NCI-H1694 treated with DMSO at 0.1 percent for 48 hours (cell line): ENCODE measurements at regions not wholly inside any gene's neighbourhood (a gene's known extent, or its start where the extent isn't known, plus 50 kb on each side); places are given as distances from the start of the nearest gene placed in this dataset.

Source experiments
- DNase-seq: peaks from one replicate; lab custom pipeline; 2025; lab: John Stamatoyannopoulos, UW

DNA sequence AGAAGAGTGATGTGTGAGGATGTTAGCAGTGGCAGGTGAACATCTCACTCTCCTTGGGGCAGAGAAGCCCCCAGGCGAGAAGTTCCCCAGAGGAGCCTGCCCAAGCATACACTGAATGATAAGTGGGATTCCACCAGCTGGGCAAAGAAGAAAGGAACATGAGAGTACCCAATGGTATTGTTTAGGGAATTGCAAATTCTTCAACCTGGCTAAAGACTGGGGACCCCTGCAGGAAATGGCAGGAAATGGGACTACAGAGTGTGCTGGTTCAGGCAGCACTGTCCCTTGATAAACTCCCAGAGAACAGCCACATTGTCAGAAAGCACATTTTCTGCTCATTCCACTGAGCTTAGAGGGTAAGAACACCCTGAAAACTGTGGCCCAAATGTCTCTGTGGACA lies 121.3 kb downstream of the RPS29 start:
- DNase-seq, result no peak

GRCh38 chr14:49463146-49463545 lies 123.0 kb downstream of the RPS29 start:
- DNase-seq, result no peak

- DNase-seq, result peak; percentile 77
These were observed 124.4 kb downstream of the RPS29 start for GRCh38 chr14:49461529-49462401.

DNA sequence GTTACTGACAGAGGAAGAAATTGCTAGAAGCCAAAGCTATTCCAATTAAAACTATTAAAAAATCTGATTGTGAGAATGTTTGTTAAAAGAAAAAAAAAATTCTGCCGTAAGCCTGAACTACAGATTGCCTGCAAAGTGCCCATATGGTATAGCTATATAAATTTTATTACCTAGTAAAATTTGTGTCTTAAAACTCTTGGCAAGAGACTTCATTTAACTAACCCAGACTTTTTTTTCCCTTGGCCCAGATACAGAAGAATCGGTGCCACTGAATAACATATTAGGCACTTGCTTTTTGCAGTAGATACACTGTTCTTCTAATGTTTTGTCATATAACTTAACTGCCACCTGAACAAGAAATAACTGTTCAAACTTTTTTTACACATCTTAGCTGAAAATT lies 125.5 kb downstream of the RPS29 start:
- no peak for DNase-seq

DNA sequence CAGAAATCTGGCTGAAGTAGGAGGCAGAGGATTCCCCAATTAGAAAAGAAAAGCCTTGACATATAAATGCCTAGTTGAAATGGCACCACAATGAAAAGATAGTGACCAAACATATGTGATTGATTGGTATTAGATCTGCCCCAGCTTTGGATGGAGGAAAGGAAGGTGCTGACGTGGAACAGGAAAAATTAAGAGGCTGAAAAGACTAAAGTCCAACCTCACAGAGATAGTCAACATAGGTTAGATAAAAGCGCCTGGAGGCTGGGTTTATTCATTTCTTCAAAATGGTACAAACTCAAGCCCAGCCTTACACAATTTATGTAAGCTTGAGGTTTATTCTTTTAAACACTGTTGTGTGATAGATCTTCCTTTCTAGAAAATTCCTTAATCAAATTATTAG lies 129.6 kb downstream of the RPS29 start:
- DNase-seq, result no peak

GRCh38 chr14:49451938-49452337 lies 134.2 kb downstream of the RPS29 start:
- peak; percentile 9 for DNase-seq

- DNase-seq, result no peak
These were observed 136.4 kb downstream of the RPS29 start for GRCh38 chr14:49449749-49450148.

- no peak for DNase-seq
These were observed 138.6 kb downstream of the RPS29 start for GRCh38 chr14:49447540-49448107.

GRCh38 chr14:49446801-49447200 lies 139.4 kb downstream of the RPS29 start:
- no peak for DNase-seq

DNA sequence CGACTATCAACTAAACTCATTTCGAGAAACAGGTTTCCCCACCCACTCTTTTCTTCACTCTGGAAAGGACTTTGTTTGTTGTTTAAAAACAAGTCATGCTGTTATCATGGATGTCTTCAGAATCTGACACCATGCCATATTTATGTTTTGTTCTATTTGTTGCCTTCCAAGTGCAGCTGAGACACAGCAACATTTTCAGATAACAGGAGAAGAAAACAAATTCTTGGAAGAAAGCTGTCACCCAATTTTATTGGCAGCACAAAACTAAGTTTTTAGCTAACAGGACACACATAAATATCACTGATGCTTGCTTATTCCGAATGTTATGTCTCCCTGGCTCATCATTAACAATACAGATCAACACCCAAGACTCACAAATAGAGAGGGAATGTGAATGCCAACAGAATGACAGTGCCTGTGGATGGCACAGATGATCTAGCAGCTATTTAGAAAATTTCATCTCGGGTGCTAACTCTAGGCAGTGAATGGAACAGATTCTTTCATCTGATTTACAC lies 147.9 kb downstream of the RPS29 start:
- no peak for DNase-seq

DNA sequence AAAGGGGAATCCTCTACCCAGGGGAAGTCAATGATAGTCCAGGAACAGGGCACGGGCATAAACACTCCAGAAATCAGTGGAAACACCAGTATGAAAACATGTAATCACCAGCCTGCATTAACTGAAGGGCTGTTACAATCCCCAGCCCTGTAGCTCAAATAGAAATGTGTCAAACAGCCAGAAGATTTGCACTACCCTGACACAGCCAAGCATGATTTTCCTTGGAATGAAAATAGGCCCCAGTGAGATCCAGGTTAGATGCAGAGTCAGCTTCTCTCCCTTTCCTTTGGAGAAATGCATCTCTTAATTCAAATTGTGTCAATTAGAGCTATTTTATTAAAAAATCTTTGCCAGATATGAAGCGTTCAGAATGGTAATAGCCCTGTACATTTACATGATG lies 158.1 kb downstream of the RPS29 start:
- DNase-seq, result no peak

GRCh38 chr14:49427117-49427516 lies 159.1 kb downstream of the RPS29 start:
- no peak for DNase-seq

- DNase-seq, result no peak
These were observed 160.3 kb downstream of the RPS29 start for GRCh38 chr14:49425921-49426320.

GRCh38 chr14:49424436-49425331 lies 161.5 kb downstream of the RPS29 start:
- no peak for DNase-seq

DNA sequence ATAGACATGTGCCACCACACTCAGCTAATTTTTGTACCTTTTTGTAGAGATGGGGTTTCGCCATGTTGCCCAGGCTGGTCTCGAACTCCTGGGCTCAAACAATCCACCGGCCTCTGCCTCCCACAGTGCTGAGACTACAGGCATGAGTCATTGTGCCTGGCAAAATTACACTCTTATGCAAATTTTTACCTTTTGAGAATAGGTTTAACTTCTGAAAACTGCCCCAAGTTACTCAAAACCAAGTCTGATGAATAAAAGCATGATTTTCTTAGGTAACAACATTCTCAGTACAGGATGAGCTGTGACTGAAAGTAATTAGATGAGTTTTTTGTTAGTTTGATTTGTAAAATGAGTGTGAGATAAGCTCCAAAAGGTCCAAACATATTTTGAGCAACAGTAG lies 166.0 kb downstream of the RPS29 start:
- DNase-seq, result no peak

DNA sequence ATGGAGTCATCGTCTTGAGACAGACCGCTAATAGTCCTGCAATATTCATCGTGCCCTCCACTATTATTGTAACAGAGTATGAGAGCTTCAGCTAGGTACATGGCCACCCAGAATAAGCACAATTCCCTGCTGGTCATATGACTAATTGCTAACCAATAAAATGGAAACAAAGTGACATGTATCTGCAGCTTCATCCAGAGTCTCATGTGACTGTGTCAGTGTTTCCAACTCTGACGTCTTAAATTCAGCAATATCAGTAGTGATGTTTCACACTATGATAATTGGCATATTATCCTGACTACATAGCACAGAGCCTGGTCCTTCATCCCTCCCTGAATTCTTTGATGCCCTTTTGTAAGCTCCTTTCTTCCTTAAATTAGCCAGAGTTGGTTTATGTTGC lies 167.4 kb downstream of the RPS29 start:
- no peak for DNase-seq

GRCh38 chr14:49417790-49418189 lies 168.4 kb downstream of the RPS29 start:
- DNase-seq, result no peak

DNA sequence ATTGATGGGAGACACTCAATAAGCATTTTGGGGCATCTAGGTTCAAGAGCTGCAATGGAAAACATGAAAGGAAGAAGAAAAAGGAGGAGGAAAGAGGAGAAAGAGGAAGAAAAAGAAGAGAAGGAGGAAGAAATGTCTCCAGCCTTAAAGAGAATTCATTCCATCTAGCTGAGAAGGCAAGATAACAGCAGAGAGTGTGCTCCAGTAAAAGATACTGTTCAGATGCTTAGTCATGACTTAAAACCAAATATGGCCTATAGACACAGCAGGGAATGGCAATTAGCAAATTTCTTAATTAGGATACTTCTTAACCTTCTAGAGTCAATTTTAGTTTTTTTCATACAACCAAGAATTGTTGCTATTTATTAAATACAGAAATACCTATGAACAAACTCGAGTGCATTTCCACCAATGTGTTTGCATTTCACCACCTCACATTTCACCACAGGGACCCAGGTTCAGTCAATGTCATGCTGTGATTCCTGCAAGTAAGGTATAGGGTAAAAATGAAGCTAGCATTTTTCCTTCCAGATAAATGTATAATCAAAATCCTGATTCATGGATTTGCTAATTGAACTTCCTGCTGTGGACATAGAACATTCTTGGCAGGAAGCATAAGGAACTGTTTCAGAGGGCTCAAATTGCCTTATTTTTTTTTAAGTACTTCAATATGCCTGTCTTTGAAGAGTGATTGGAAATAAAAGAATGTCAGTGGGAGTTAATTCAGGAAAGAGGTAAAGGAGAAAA lies 177.8 kb downstream of the RPS29 start:
- DNase-seq, result no peak

GRCh38 chr14:49405291-49405690 lies 180.9 kb downstream of the RPS29 start:
- DNase-seq, result no peak

DNA sequence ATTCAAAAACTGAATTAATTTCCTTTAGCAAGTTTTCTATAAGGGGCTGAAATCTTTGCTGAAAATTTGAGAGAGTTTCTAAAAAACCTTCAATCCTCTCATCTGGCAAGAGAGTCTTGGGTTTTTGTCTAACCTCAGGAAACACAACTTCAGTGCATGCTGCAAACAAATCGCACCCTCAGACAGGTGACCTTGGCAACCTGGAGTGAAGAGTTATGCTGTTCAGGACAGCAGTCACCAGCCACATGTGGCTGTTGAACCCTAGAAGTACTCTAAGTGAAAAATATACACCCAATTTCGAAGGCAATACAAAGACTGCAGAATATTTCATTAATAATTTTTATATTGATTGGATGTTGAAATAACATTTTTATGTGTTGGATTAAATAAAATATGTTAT lies 184.8 kb downstream of the RPS29 start:
- no peak for DNase-seq

- no peak for DNase-seq
These were observed 189.4 kb downstream of the RPS29 start for GRCh38 chr14:49396801-49397200.

DNA sequence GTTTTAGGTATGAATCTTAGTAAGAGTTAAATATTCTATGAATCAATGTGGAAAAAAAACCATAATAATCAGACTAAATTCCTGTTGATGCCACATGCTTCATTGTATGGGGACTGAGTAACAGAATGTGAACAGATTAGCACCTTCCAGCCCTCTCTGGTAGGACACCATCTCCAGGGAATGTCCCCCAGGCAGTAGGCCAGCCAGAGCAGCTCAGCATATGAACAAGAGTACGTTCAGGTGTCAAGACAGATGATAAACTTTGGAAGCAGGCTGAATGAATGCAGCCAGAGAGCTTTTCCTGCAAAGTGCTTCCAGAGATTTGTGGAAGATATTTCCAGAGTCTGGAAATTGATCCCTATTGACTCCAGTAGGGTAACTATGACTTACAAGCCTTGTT lies 204.4 kb downstream of the RPS29 start:
- no peak for DNase-seq
